SK-N-SH treated with all-trans-retinoic acid at 6 μM for 48 hours (cell line): ENCODE measurements at regions not wholly inside any gene's neighbourhood (a gene's known extent, or its start where the extent isn't known, plus 50 kb on each side); places are given as distances from the start of the nearest gene placed in this dataset.
"Not testable (repeated sequence)": the region's sequence is repeated elsewhere in the genome, so short reads cannot be mapped to it uniquely, and the experiment has no call there.

Source experiments
- ATAC-seq: fragments of 200-7000 bp; cut with Tn5 transposase; 3 replicates; pipeline ENCODE4 v1.9.1; 2020; ENCODE audit warnings: mild to moderate bottlenecking, moderate library complexity
- ARNTL ChIP-seq: fragments of 450-650 bp; formaldehyde crosslinking; IDR thresholded peaks from 2 replicates; pipeline ENCODE4 v1.5.0; 2020; ENCODE audit warnings: low read depth, mild to moderate bottlenecking, moderate library complexity, borderline replicate concordance
- BACH2 ChIP-seq: fragments of 250-450 bp; sonication (Bioruptor Pico); IDR thresholded peaks from 2 replicates; pipeline ENCODE4 v1.9.0; 2021; ENCODE audit warnings: mild to moderate bottlenecking, borderline replicate concordance
- CSDC2 ChIP-seq: fragments of 250-450 bp; sonication (Bioruptor Pico); IDR thresholded peaks from 2 replicates; pipeline ENCODE4 v1.5.0; 2020; ENCODE audit warnings: mild to moderate bottlenecking, moderate library complexity
- ESRRG ChIP-seq: fragments of 250-450 bp; sonication (Bioruptor Pico); IDR thresholded peaks from 2 replicates; pipeline ENCODE4 v1.6.1; 2021; ENCODE audit warnings: mild to moderate bottlenecking
- GLIS3 ChIP-seq: fragments of 250-450 bp; sonication (Bioruptor Pico); IDR thresholded peaks from 2 replicates; pipeline ENCODE4 v1.5.0; 2020; ENCODE audit warnings: mild to moderate bottlenecking, moderate library complexity
- ISL1 ChIP-seq: fragments of 250-450 bp; sonication (Bioruptor Pico); IDR thresholded peaks from 2 replicates; pipeline ENCODE4 v2.1.2; 2022; ENCODE audit warnings: mild to moderate bottlenecking, moderate library complexity
- OSR1 ChIP-seq: fragments of 250-450 bp; sonication (Bioruptor Pico); IDR thresholded peaks from 2 replicates; pipeline ENCODE4 v1.8.0; 2022; ENCODE audit warnings: moderate library complexity, mild to moderate bottlenecking, inconsistent platforms
- RARB ChIP-seq: fragments of 250-450 bp; sonication (Bioruptor Pico); IDR thresholded peaks from 2 replicates; pipeline ENCODE4 v1.8.0; 2021; ENCODE audit warnings: mild to moderate bottlenecking, moderate library complexity
- SNAI2 ChIP-seq: fragments of 250-450 bp; sonication (Bioruptor Pico); IDR thresholded peaks from 2 replicates; pipeline ENCODE4 v1.5.0; 2020; ENCODE audit warnings: mild to moderate bottlenecking, moderate library complexity
- TCF4 ChIP-seq: fragments of 250-450 bp; sonication (Bioruptor Pico); IDR thresholded peaks from 2 replicates; pipeline ENCODE4 v1.8.0; 2021; ENCODE audit warnings: mild to moderate bottlenecking, moderate library complexity, borderline replicate concordance
- TOX ChIP-seq: fragments of 250-450 bp; sonication (Bioruptor Pico); IDR thresholded peaks from 2 replicates; pipeline ENCODE4 v1.8.0; 2021; ENCODE audit warnings: mild to moderate bottlenecking, moderate library complexity, borderline replicate concordance
- TSHZ2 ChIP-seq: fragments of 250-450 bp; sonication (Bioruptor Pico); IDR thresholded peaks from 2 replicates; pipeline ENCODE4 v1.5.0; 2020; ENCODE audit warnings: mild to moderate bottlenecking, moderate library complexity
- ZC3H10 ChIP-seq: fragments of 250-450 bp; sonication (Bioruptor Pico); IDR thresholded peaks from 2 replicates; pipeline ENCODE4 v1.5.1; 2021; ENCODE audit warnings: mild to moderate bottlenecking, moderate library complexity
- ZFP3 ChIP-seq: fragments of 250-450 bp; sonication (Bioruptor Pico); IDR thresholded peaks from 2 replicates; pipeline ENCODE4 v1.5.0; 2020; ENCODE audit warnings: mild to moderate bottlenecking, moderate library complexity
- ZFP30 ChIP-seq: fragments of 450-650 bp; formaldehyde crosslinking; IDR thresholded peaks from 2 replicates; pipeline ENCODE4 v1.5.0; 2022; ENCODE audit warnings: mild to moderate bottlenecking, moderate library complexity
- ZNF565 ChIP-seq: fragments of 450-650 bp; formaldehyde crosslinking; conservative IDR thresholded peaks from 2 replicates; pipeline ENCODE4 v1.5.0; 2020; ENCODE audit warnings: low read depth, mild to moderate bottlenecking, moderate library complexity
- ZNF70 ChIP-seq: fragments of 450-650 bp; formaldehyde crosslinking; IDR thresholded peaks from 2 replicates; pipeline ENCODE4 v1.5.0; 2020; ENCODE audit warnings: mild to moderate bottlenecking, moderate library complexity
- ZNF8 ChIP-seq: fragments of 450-650 bp; formaldehyde crosslinking; IDR thresholded peaks from 2 replicates; pipeline ENCODE4 v1.5.0; 2020; ENCODE audit warnings: mild to moderate bottlenecking, moderate library complexity
- TF ChIP-seq, protein P1 (sequence below): fragments of 250-450 bp; sonication (Bioruptor Pico); IDR thresholded peaks from 2 replicates; pipeline ENCODE4 v1.8.0; 2020; ENCODE audit warnings: mild to moderate bottlenecking, moderate library complexity, borderline replicate concordance
- TF ChIP-seq, protein P2 (sequence below): fragments of 250-450 bp; sonication (Bioruptor Pico); IDR thresholded peaks from 2 replicates; pipeline ENCODE4 v1.8.0; 2021; ENCODE audit warnings: low read depth, mild to moderate bottlenecking, moderate library complexity, borderline replicate concordance
- TF ChIP-seq, protein P3 (sequence below): fragments of 250-450 bp; sonication (Bioruptor Pico); IDR thresholded peaks from 2 replicates; pipeline ENCODE4 v1.5.1; 2020; ENCODE audit warnings: low read depth, mild to moderate bottlenecking, moderate library complexity

GRCh38 chr20:39961637-39962244 lies 727.3 kb downstream of the MAFB start:
- TF ChIP-seq ZFP3 (no peak), OSR1 (no peak), ESRRG (no peak)
- TF ChIP-seq, all 23 proteins: peak for 0
- no peak for ATAC-seq

GRCh38 chr20:39960522-39961428 lies 728.3 kb downstream of the MAFB start:
- no peak for ATAC-seq
- TF ChIP-seq RARB (CRISPR knock-in tag) (no peak), TSHZ2 (CRISPR knock-in tag) (no peak), ARNTL (CRISPR knock-in tag) (no peak), ESRRG (no peak), ZFP30 (CRISPR knock-in tag) (no peak), ISL1 (no peak), ZFP3 (no peak), OSR1 (no peak), ZC3H10 (CRISPR knock-in tag) (no peak), ZNF565 (no peak), ZNF8 (CRISPR knock-in tag) (no peak), ZNF70 (CRISPR knock-in tag) (no peak), GLIS3 (CRISPR knock-in tag) (no peak)
- TF ChIP-seq, all 23 proteins: peak for 0

DNA sequence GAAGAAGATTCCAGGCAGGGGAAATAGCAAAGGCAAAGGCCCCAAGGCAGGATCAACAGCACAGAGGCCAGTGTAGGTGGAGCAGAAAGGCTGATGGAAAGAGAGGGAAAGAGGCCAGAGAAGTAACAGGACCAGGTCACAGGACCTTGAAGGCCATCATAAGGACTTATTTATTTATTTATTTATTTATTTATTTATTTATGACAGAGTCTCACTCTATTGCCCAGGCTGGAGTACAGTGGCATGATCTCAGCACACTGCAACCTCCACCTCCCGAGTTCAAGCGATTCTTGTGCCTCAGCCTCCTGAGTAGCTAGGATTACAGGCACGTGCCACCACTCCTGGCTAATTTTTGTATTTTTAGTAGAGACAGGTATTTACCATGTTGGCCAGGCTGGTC lies 731.1 kb downstream of the MAFB start:
- ATAC-seq, result not testable (repeated sequence)

DNA sequence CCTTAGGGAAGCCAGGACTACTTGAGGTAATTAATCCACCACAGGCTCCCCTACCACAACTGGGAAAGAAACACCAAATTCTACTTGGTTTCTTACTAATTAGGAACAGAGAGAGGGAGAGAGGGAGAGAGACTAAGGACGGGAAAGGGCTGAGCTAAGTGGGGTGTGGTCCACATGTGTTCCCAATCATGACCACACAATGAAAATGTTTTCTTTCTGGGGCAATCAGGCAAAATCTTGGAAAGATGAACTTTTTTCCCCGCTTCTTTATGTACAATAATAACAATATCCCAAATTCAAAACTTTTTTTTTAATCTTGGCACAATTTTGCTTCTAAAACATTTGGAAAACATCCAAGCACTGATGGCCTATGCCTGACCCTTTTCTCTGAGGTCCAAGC lies 734.4 kb downstream of the MAFB start:
- TF ChIP-seq ESRRG (no peak), TSHZ2 (CRISPR knock-in tag) (no peak), TOX (CRISPR knock-in tag) (no peak), GLIS3 (CRISPR knock-in tag) (no peak), CSDC2 (no peak), ZNF70 (CRISPR knock-in tag) (no peak), ZNF8 (CRISPR knock-in tag) (no peak), TCF4 (CRISPR knock-in tag) (no peak), ZFP3 (no peak)
- ATAC-seq, result no peak

DNA sequence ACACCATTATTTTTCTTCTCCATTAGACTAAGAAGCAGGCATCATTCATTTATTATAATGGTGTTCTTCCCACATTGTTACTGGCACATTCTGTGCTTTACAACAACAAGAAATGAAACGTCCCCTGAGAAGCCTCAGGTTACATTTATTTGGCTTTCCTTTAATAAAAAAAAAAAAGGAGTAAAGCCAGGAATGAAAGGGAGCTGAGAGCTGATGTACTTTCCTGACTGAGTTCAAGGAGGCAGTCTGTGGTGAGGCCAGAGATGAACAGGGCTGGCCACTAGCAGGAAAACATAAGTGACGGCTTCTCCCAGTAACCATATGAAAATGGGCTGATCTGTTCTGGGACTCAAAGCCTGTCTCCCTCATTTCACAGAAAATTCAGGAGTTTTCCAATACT lies 742.1 kb downstream of the MAFB start:
- TF ChIP-seq, protein P1, sequence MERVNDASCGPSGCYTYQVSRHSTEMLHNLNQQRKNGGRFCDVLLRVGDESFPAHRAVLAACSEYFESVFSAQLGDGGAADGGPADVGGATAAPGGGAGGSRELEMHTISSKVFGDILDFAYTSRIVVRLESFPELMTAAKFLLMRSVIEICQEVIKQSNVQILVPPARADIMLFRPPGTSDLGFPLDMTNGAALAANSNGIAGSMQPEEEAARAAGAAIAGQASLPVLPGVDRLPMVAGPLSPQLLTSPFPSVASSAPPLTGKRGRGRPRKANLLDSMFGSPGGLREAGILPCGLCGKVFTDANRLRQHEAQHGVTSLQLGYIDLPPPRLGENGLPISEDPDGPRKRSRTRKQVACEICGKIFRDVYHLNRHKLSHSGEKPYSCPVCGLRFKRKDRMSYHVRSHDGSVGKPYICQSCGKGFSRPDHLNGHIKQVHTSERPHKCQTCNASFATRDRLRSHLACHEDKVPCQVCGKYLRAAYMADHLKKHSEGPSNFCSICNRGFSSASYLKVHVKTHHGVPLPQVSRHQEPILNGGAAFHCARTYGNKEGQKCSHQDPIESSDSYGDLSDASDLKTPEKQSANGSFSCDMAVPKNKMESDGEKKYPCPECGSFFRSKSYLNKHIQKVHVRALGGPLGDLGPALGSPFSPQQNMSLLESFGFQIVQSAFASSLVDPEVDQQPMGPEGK, result no peak
- TF ChIP-seq ZNF565, result no peak
- TF ChIP-seq, protein P2, sequence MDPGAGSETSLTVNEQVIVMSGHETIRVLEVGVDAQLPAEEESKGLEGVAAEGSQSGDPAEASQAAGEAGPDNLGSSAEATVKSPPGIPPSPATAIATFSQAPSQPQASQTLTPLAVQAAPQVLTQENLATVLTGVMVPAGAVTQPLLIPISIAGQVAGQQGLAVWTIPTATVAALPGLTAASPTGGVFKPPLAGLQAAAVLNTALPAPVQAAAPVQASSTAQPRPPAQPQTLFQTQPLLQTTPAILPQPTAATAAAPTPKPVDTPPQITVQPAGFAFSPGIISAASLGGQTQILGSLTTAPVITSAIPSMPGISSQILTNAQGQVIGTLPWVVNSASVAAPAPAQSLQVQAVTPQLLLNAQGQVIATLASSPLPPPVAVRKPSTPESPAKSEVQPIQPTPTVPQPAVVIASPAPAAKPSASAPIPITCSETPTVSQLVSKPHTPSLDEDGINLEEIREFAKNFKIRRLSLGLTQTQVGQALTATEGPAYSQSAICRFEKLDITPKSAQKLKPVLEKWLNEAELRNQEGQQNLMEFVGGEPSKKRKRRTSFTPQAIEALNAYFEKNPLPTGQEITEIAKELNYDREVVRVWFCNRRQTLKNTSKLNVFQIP (CRISPR knock-in tag), result no peak
- no peak for TF ChIP-seq ARNTL (CRISPR knock-in tag)
- TF ChIP-seq RARB (CRISPR knock-in tag), result no peak
- TF ChIP-seq ESRRG, result no peak
- TF ChIP-seq SNAI2 (CRISPR knock-in tag), result no peak
- TF ChIP-seq OSR1, result no peak
- TF ChIP-seq ISL1, result no peak
- TF ChIP-seq CSDC2, result no peak
- TF ChIP-seq ZNF8 (CRISPR knock-in tag), result no peak
- TF ChIP-seq ZC3H10 (CRISPR knock-in tag), result no peak
- no peak for TF ChIP-seq GLIS3 (CRISPR knock-in tag)
- no peak for TF ChIP-seq ZFP30 (CRISPR knock-in tag)
- TF ChIP-seq, protein P3, sequence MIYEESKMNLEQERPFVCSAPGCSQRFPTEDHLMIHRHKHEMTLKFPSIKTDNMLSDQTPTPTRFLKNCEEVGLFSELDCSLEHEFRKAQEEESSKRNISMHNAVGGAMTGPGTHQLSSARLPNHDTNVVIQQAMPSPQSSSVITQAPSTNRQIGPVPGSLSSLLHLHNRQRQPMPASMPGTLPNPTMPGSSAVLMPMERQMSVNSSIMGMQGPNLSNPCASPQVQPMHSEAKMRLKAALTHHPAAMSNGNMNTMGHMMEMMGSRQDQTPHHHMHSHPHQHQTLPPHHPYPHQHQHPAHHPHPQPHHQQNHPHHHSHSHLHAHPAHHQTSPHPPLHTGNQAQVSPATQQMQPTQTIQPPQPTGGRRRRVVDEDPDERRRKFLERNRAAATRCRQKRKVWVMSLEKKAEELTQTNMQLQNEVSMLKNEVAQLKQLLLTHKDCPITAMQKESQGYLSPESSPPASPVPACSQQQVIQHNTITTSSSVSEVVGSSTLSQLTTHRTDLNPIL (CRISPR knock-in tag), result no peak
- no peak for TF ChIP-seq BACH2
- ATAC-seq, result no peak
